Activated naive CD8-positive, alpha-beta T cell treated with anti-CD3 and anti-CD28 coated beads, Interleukin-2, amount 50 U/mL, for 24 hours (primary cell): ENCODE measurements at regions not wholly inside any gene's neighbourhood (a gene's known extent, or its start where the extent isn't known, plus 50 kb on each side); places are given as distances from the start of the nearest gene placed in this dataset.

ENCODE experiments used
- ATAC-seq: fragments of 150-1000 bp; cut with Tn5 transposase; one replicate; pipeline ENCODE4 v1.10.0; 2021
- DNase-seq: peaks from one replicate; pipeline ENCODE4 v3.0.0; 2021
- H3K27ac Mint-ChIP-seq: one replicate; pipeline ENCODE4 v1.8.0; 2021; ENCODE audit warnings: mild to moderate bottlenecking, mixed read lengths
- H3K27me3 Mint-ChIP-seq: one replicate; pipeline ENCODE4 v1.8.0; 2021; ENCODE audit warnings: mixed read lengths
- H3K36me3 Mint-ChIP-seq: one replicate; pipeline ENCODE4 v1.8.0; 2021; ENCODE audit warnings: low read depth, mixed read lengths
- H3K4me1 Mint-ChIP-seq: one replicate; pipeline ENCODE4 v1.8.0; 2021; ENCODE audit warnings: mixed read lengths
- H3K4me3 Mint-ChIP-seq: one replicate; pipeline ENCODE4 v1.8.0; 2021; ENCODE audit warnings: mild to moderate bottlenecking, moderate library complexity, mixed read lengths
- H3K9me3 Mint-ChIP-seq: one replicate; pipeline ENCODE4 v1.8.0; 2021; ENCODE audit warnings: mixed read lengths

- Mint-ChIP-seq H3K27ac (no peak overlapping the region), H3K36me3 (no peaks in the 10 kb centered on the region), H3K4me1 (no peaks in the 10 kb centered on the region), H3K27me3 (no peaks in the 10 kb centered on the region), H3K4me3 (no peak overlapping the region), H3K9me3 (peaks cover 6% of the 10 kb centered on the region)
- DNase-seq, result no peak
- ATAC-seq, result no peak
Measured at GRCh38 chr4:137640838-137641158, 108.5 kb upstream of the PCDH18 start.

- no peak for DNase-seq
- Mint-ChIP-seq H3K36me3 (no peaks in the 10 kb centered on the region), H3K4me1 (no peaks in the 10 kb centered on the region), H3K27me3 (no peaks in the 10 kb centered on the region), H3K9me3 (peaks cover 6% of the 10 kb centered on the region), H3K27ac (no peak overlapping the region), H3K4me3 (no peak overlapping the region)
- ATAC-seq, result no peak
Measured at GRCh38 chr4:137640156-137640837, 108.0 kb upstream of the PCDH18 start.

GRCh38 chr4:137638934-137639333, 106.6 kb upstream of the PCDH18 start:
- ATAC-seq, result no peak
- DNase-seq, result no peak
- H3K4me3 Mint-ChIP-seq, result no peak overlapping the region

GRCh38 chr4:137635601-137636000, 103.3 kb upstream of the PCDH18 start:
- ATAC-seq (no peak), DNase-seq (no peak)
- Mint-ChIP-seq H3K4me1 (no peaks in the 10 kb centered on the region), H3K9me3 (peaks cover 6% of the 10 kb centered on the region), H3K27me3 (peaks cover 2% of the 10 kb centered on the region), H3K4me3 (no peak overlapping the region), H3K27ac (no peak overlapping the region), H3K36me3 (no peaks in the 10 kb centered on the region)

More at GRCh38 chr4:137638934-137639333, 106.6 kb upstream of the PCDH18 start:
- H3K9me3 Mint-ChIP-seq, result peaks cover 6% of the 10 kb centered on the region
- no peaks in the 10 kb centered on the region for H3K27me3 Mint-ChIP-seq
- H3K4me1 Mint-ChIP-seq, result no peaks in the 10 kb centered on the region
- H3K27ac Mint-ChIP-seq, result no peak overlapping the region
- H3K36me3 Mint-ChIP-seq, result no peaks in the 10 kb centered on the region

GRCh38 chr4:137635108-137635507, 102.8 kb upstream of the PCDH18 start:
- DNase-seq, result no peak
- H3K36me3 Mint-ChIP-seq, result no peaks in the 10 kb centered on the region
- H3K4me3 Mint-ChIP-seq, result no peak overlapping the region
- H3K27me3 Mint-ChIP-seq, result peaks cover 2% of the 10 kb centered on the region
- H3K9me3 Mint-ChIP-seq, result peaks cover 6% of the 10 kb centered on the region
- H3K27ac Mint-ChIP-seq, result no peak overlapping the region
- no peak for ATAC-seq
- H3K4me1 Mint-ChIP-seq, result no peaks in the 10 kb centered on the region

- Mint-ChIP-seq H3K27me3 (peaks cover 2% of the 10 kb centered on the region), H3K4me3 (no peak overlapping the region), H3K4me1 (no peaks in the 10 kb centered on the region), H3K36me3 (no peaks in the 10 kb centered on the region), H3K27ac (no peak overlapping the region), H3K9me3 (no peaks in the 10 kb centered on the region)
- DNase-seq, result no peak
- ATAC-seq, result no peak
Measured at GRCh38 chr4:137632842-137633241, 100.5 kb upstream of the PCDH18 start.

- Mint-ChIP-seq H3K9me3 (no peaks in the 10 kb centered on the region), H3K27me3 (peaks cover 2% of the 10 kb centered on the region), H3K4me1 (no peaks in the 10 kb centered on the region), H3K27ac (no peak overlapping the region), H3K36me3 (no peaks in the 10 kb centered on the region), H3K4me3 (no peak overlapping the region)
- DNase-seq (no peak), ATAC-seq (no peak)
Measured at GRCh38 chr4:137631605-137632004, 99.3 kb upstream of the PCDH18 start.

GRCh38 chr4:137630252-137630651, 98.0 kb upstream of the PCDH18 start:
- no peak for ATAC-seq
- no peak overlapping the region for H3K27ac Mint-ChIP-seq
- peaks cover 2% of the 10 kb centered on the region for H3K27me3 Mint-ChIP-seq
- no peaks in the 10 kb centered on the region for H3K9me3 Mint-ChIP-seq
- DNase-seq, result no peak
- H3K36me3 Mint-ChIP-seq, result no peaks in the 10 kb centered on the region
- H3K4me1 Mint-ChIP-seq, result no peaks in the 10 kb centered on the region
- no peak overlapping the region for H3K4me3 Mint-ChIP-seq

- Mint-ChIP-seq H3K36me3 (no peaks in the 10 kb centered on the region), H3K4me1 (no peaks in the 10 kb centered on the region), H3K4me3 (no peak overlapping the region), H3K27me3 (peaks cover 2% of the 10 kb centered on the region), H3K9me3 (no peaks in the 10 kb centered on the region), H3K27ac (no peak overlapping the region)
- no peak for ATAC-seq
- DNase-seq, result no peak
Measured at GRCh38 chr4:137627739-137628460, 95.6 kb upstream of the PCDH18 start.

GRCh38 chr4:137626942-137627738, 94.8 kb upstream of the PCDH18 start:
- Mint-ChIP-seq H3K27me3 (no peaks in the 10 kb centered on the region), H3K4me1 (no peaks in the 10 kb centered on the region), H3K9me3 (no peaks in the 10 kb centered on the region), H3K4me3 (no peak overlapping the region), H3K36me3 (no peaks in the 10 kb centered on the region), H3K27ac (no peak overlapping the region)
- DNase-seq (no peak), ATAC-seq (no peak)

GRCh38 chr4:137623013-137623412, 90.7 kb upstream of the PCDH18 start:
- Mint-ChIP-seq H3K4me3 (no peak overlapping the region), H3K4me1 (no peaks in the 10 kb centered on the region), H3K9me3 (no peaks in the 10 kb centered on the region), H3K27me3 (no peaks in the 10 kb centered on the region), H3K36me3 (no peaks in the 10 kb centered on the region), H3K27ac (no peak overlapping the region)
- no peak for ATAC-seq
- no peak for DNase-seq

- Mint-ChIP-seq H3K27ac (no peak overlapping the region), H3K27me3 (no peaks in the 10 kb centered on the region)
- no peak for DNase-seq
Measured at GRCh38 chr4:137621056-137621455, 88.8 kb upstream of the PCDH18 start.

GRCh38 chr4:137614491-137614890, 82.2 kb upstream of the PCDH18 start:
- peaks cover 4% of the 10 kb centered on the region for H3K9me3 Mint-ChIP-seq
- no peaks in the 10 kb centered on the region for H3K27me3 Mint-ChIP-seq
- no peaks in the 10 kb centered on the region for H3K36me3 Mint-ChIP-seq
- H3K4me3 Mint-ChIP-seq, result no peak overlapping the region
- ATAC-seq (no peak), DNase-seq (no peak)
- no peaks in the 10 kb centered on the region for H3K4me1 Mint-ChIP-seq
- no peak overlapping the region for H3K27ac Mint-ChIP-seq

More at GRCh38 chr4:137621056-137621455, 88.8 kb upstream of the PCDH18 start:
- Mint-ChIP-seq H3K36me3 (no peaks in the 10 kb centered on the region), H3K4me1 (no peaks in the 10 kb centered on the region), H3K9me3 (no peaks in the 10 kb centered on the region), H3K4me3 (no peak overlapping the region)
- no peak for ATAC-seq

GRCh38 chr4:137611998-137612700, 79.9 kb upstream of the PCDH18 start:
- ATAC-seq (no peak), DNase-seq (no peak)
- Mint-ChIP-seq H3K36me3 (no peaks in the 10 kb centered on the region), H3K4me3 (no peak overlapping the region), H3K4me1 (no peaks in the 10 kb centered on the region), H3K9me3 (peaks cover 4% of the 10 kb centered on the region), H3K27me3 (no peaks in the 10 kb centered on the region), H3K27ac (no peak overlapping the region)
